Body of pancreas (tissue), 4 donors: ENCODE measurements at regions not wholly inside any gene's neighbourhood (a gene's known extent, or its start where the extent isn't known, plus 50 kb on each side); places are given as distances from the start of the nearest gene placed in this dataset.

ENCODE experiments used
- ATAC-seq: fragments of 150-250 bp; one replicate; pipeline ENCODE4 v1.9.1; 2016
- DNase-seq, 4 donors: peaks; one replicate each; pipeline ENCODE4 v3.0.0-alpha.2; 2019
- H3K27ac ChIP-seq, 4 donors: fragments of 200-600 bp; sonication (generic); 1 replicate in 3 of 4; 2 replicates in 1 of 4; pipeline versions ENCODE4 v1.5.1 to v1.6.1; 2016 to 2019; ENCODE audit warnings: mild to moderate bottlenecking in 1 of 4, mixed read lengths in 1 of 4, moderate library complexity in 1 of 4
- H3K27me3 ChIP-seq, 2 donors: fragments of 200-600 bp; sonication (generic); one replicate each; pipeline ENCODE4 v1.6.0; 2016; ENCODE audit warnings: mild to moderate bottlenecking in 1 of 2
- H3K36me3 ChIP-seq, 2 donors: fragments of 200-600 bp; sonication (generic); replicated peaks in 1 of 2; 2 replicates each; pipeline ENCODE4 v1.5.1; 2016; ENCODE audit warnings: low read depth in 2 of 2; ENCODE audit not compliant: insufficient read depth in 1 of 2
- H3K4me1 ChIP-seq: fragments of 200-600 bp; sonication (generic); one replicate; pipeline ENCODE4 v1.6.0; 2016
- H3K4me3 ChIP-seq, 2 donors: fragments of 200-600 bp; sonication (generic); 1 replicate in 1 of 2; 2 replicates in 1 of 2; pipeline ENCODE4 v1.5.1; 2016 to 2019
- H3K9me3 ChIP-seq, 3 donors: fragments of 200-600 bp; sonication (generic); 1 replicate in 2 of 3; 2 replicates in 1 of 3; pipeline ENCODE4 v1.5.1; 2016
- POLR2A ChIP-seq, 3 donors: fragments of 450-650 bp; IDR thresholded peaks; one replicate each; pipeline ENCODE4 v1.6.1; 2016; ENCODE audit warnings: antibody characterized with exemption in 3 of 3, mild to moderate bottlenecking in 2 of 3
- WGBS, 2 donors: methylation state at CpG; one replicate each; pipeline ENCODE4 v1.1.5; 2017; 5-methylcytosine and 5-hydroxymethylcytosine counted together
- intact Hi-C: fragments of 100-400 bp; cut with DNase I; formaldehyde crosslinking; loops from one replicate; pipeline ENCODE4 v1.15.1; 2023
- TF ChIP-seq, protein P1 (sequence below), 7 experiments: fragments of 450-650 bp in 4 of 7; fragments of 200-600 bp in 3 of 7; sonication (generic) in 3 of 7; IDR thresholded peaks; one replicate each; pipeline ENCODE4 v1.5.1; 2016 to 2019; ENCODE audit warnings: antibody characterized with exemption in 7 of 7

DNA sequence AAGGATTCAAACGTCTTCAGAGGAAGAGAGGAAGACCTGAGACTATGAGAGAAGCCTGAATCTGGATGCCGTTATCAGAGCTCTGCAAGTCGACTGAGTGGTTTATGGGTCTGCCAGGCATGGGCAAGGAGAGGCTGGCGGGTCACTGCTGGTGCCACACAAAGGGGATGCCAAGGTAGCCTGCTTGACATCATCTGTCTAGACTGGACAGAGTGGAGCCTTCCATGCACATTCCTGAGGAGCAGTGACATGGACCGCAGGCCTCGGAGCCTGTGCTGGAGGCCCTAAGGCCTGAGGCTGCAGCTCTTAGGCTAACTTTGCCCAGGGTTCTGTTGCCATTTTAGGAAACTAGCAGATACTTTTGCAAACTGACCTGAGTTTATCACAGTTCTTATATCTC lies 127.4 kb downstream of the WT1 start:
- 71 to 73% methylated on average over 6 of the region's 6 CpGs for WGBS, 2 donors
- no peaks in the 10 kb centered on the region for H3K9me3 ChIP-seq
- TF ChIP-seq, protein P1, sequence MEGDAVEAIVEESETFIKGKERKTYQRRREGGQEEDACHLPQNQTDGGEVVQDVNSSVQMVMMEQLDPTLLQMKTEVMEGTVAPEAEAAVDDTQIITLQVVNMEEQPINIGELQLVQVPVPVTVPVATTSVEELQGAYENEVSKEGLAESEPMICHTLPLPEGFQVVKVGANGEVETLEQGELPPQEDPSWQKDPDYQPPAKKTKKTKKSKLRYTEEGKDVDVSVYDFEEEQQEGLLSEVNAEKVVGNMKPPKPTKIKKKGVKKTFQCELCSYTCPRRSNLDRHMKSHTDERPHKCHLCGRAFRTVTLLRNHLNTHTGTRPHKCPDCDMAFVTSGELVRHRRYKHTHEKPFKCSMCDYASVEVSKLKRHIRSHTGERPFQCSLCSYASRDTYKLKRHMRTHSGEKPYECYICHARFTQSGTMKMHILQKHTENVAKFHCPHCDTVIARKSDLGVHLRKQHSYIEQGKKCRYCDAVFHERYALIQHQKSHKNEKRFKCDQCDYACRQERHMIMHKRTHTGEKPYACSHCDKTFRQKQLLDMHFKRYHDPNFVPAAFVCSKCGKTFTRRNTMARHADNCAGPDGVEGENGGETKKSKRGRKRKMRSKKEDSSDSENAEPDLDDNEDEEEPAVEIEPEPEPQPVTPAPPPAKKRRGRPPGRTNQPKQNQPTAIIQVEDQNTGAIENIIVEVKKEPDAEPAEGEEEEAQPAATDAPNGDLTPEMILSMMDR (IDR thresholded peaks at IDR 0.05) = no peak
- no peak for TF ChIP-seq POLR2A (IDR thresholded peaks at IDR 0.05)
- no peak for ATAC-seq
- H3K36me3 ChIP-seq = no peaks in the 10 kb centered on the region
- no peaks in the 10 kb centered on the region for H3K27me3 ChIP-seq
- H3K27ac ChIP-seq = no peak overlapping the region
- no peaks in the 10 kb centered on the region for H3K4me1 ChIP-seq
- DNase-seq = no peak
- intact Hi-C loops = no loop called here
- H3K4me3 ChIP-seq = no peak overlapping the region

- Histone ChIP-seq H3K36me3 (no peaks in the 10 kb centered on the region), H3K27ac (no peak overlapping the region), H3K4me3 (no peak overlapping the region), H3K27me3 (no peaks in the 10 kb centered on the region), H3K4me1 (no peaks in the 10 kb centered on the region), H3K9me3 (no peaks in the 10 kb centered on the region)
- intact Hi-C loops = no loop called here
- WGBS, 2 donors = 44 to 47% methylated on average over 9 of the region's 9 CpGs
- DNase-seq = no peak
- TF ChIP-seq POLR2A (IDR thresholded peaks at IDR 0.05) = no peak
- TF ChIP-seq, protein P1 (IDR thresholded peaks at IDR 0.05) = no peak
- ATAC-seq = no peak
These were observed 125.7 kb downstream of the WT1 start for GRCh38 chr11:32309530-32310213.

DNA sequence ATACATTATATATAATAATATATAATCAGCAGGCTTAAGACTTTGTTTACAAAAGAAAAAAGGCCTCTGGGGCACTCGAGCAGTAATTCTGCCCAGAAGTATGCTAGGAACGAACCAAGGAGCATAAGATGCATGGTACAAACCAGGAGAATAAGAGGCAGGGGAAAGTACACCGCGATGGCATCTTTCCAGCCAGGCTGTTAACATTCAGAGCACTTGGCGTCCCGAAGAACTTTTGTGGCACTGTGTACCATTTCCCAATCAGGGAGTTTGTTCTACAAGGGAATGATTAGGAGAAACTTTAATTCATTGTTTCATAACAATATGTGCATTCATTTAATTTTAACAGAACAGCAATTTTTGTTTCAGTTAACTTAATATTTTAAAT lies 125.1 kb downstream of the WT1 start:
- Histone ChIP-seq H3K4me1 (no peaks in the 10 kb centered on the region), H3K9me3 (no peaks in the 10 kb centered on the region), H3K4me3 (no peak overlapping the region), H3K27me3 (no peaks in the 10 kb centered on the region), H3K36me3 (no peaks in the 10 kb centered on the region), H3K27ac (no peak overlapping the region)
- intact Hi-C loops = no loop called here
- 48 to 61% methylated on average over 6 of the region's 6 CpGs for whole genome bisulfite sequencing, 2 donors
- no peak for ATAC-seq
- no peak for DNase-seq
- TF ChIP-seq, protein P1 (IDR thresholded peaks at IDR 0.05) = no peak
- TF ChIP-seq POLR2A (IDR thresholded peaks at IDR 0.05) = no peak

DNA sequence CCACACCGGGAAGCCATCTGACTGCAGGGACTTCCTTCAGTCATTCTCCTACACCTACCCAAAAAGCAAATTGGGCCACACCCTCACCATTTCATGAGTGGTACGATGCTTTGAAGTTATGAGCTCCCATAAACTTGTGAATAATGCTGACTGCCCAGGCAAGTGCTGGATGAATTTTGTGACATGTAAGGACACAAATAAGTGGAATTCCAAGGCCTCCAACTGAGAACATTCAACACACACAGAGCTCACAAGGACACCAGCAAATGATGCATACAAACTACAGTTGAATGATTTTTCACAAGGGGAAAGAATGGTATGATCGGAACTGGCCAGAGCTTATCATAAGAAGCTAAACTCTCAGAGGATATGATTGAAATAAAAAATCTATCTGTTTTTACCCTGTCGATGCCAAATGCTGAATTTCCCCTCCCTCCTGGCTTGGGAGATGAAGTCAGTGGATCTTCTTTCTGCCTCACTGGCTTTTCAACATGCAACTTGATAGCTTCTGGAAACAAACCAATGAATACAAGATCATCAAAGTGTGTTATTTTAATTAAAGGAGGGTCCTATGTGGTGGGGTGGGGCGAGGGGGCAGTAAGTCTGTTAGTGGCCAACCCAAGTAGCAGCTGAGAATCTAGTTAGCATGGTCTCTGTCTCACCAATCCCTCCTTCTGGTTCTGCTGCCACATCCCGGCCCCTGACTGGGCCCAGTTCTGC lies 123.8 kb downstream of the WT1 start:
- WGBS, 2 donors = 65 to 71% methylated on average over 6 of the region's 6 CpGs
- TF ChIP-seq, protein P1 (IDR thresholded peaks at IDR 0.05) = no peak
- no peak for TF ChIP-seq POLR2A (IDR thresholded peaks at IDR 0.05)
- Histone ChIP-seq H3K4me1 (no peaks in the 10 kb centered on the region), H3K4me3 (no peak overlapping the region), H3K9me3 (no peaks in the 10 kb centered on the region), H3K27ac (no peak overlapping the region), H3K36me3 (no peaks in the 10 kb centered on the region), H3K27me3 (no peaks in the 10 kb centered on the region)
- DNase-seq (no peak), ATAC-seq (no peak)
- intact Hi-C loops = no loop called here
